Endothelial cell of umbilical vein (primary cell): ENCODE measurements at regions not wholly inside any gene's neighbourhood (a gene's known extent, or its start where the extent isn't known, plus 50 kb on each side); places are given as distances from the start of the nearest gene placed in this dataset.

Experiments
- BruUV-seq: library from RNA; stranded (reverse); fragments of 400-500 nt; replicated peaks from 2 replicates; lab custom pipeline; 2021; lab: Mats Ljungman, UMichigan
- CTCF ChIA-PET: fragments of 300-600, 350-600 bp; sonication (Branson Sonifier 250); formaldehyde crosslinking; loops from one replicate; lab custom pipeline; 2021; ENCODE audit warnings: antibody characterized with exemption, inconsistent platforms; lab: Charles Lee
- POLR2A ChIA-PET: fragments of 300-600, 350-600 bp; sonication (Branson Sonifier 250); formaldehyde crosslinking; loops from one replicate; lab custom pipeline; 2021; ENCODE audit warnings: antibody characterized with exemption, inconsistent platforms; lab: Charles Lee
- DNase-seq: peaks from one replicate; pipeline ENCODE4 v3.0.0-alpha.2; 2011; ENCODE audit warnings: low read depth, low spot score
- FAIRE-seq: peaks from 2 replicates; lab custom pipeline; 2011; peaks lifted over from hg19 to GRCh38; lab: Jason Lieb, UNC
- H2AFZ ChIP-seq: 2 replicates; pipeline ENCODE4 v1.6.0; 2012; ENCODE audit warnings: low read depth, low read length, control low read depth, inconsistent platforms
- H3K27ac ChIP-seq: 2 replicates; pipeline ENCODE4 v1.5.1; 2011; ENCODE audit warnings: low read depth, mild to moderate bottlenecking, control low read depth, low read length, moderate library complexity; ENCODE audit not compliant: insufficient read depth
- H3K27me3 ChIP-seq, 2 experiments: 2 replicates each; pipeline versions ENCODE4 v1.6.0 to v1.6.1; 2011; ENCODE audit warnings: low read length in 2 of 2, mixed read lengths in 1 of 2; ENCODE audit not compliant: control insufficient read depth in 2 of 2, insufficient read depth in 2 of 2
- H3K36me3 ChIP-seq, 2 experiments: 2 replicates in 1 of 2; 3 replicates in 1 of 2; pipeline ENCODE4 v1.5.1; 2011; ENCODE audit warnings: low read length in 2 of 2, mild to moderate bottlenecking in 1 of 2, moderate library complexity in 1 of 2; ENCODE audit not compliant: control insufficient read depth in 2 of 2, insufficient read depth in 2 of 2; ENCODE audit errors: extremely low read depth in 1 of 2
- H3K4me1 ChIP-seq: 3 replicates; pipeline ENCODE4 v1.5.1; 2011; ENCODE audit warnings: mild to moderate bottlenecking, low read length; ENCODE audit not compliant: control insufficient read depth, insufficient read depth; ENCODE audit errors: extremely low read depth
- H3K4me2 ChIP-seq: 2 replicates; pipeline ENCODE4 v1.6.1; 2011; ENCODE audit warnings: low read length, control low read depth, mixed read lengths; ENCODE audit not compliant: insufficient read depth
- H3K4me3 ChIP-seq, 3 experiments: fragments of 200-600 bp in 1 of 3; sonication (generic), shearing (Covaris generic) in 1 of 3; replicated peaks in 1 of 3; 2 replicates each; pipeline ENCODE4 v1.5.1; 2011 to 2016; ENCODE audit warnings: control low read depth in 3 of 3, low read length in 3 of 3, mild to moderate bottlenecking in 2 of 3, inconsistent platforms in 1 of 3, low read depth in 1 of 3, moderate library complexity in 1 of 3; ENCODE audit not compliant: insufficient read depth in 1 of 3
- H3K79me2 ChIP-seq: 2 replicates; pipeline ENCODE4 v1.6.0; 2012; ENCODE audit warnings: low read length, inconsistent platforms; ENCODE audit not compliant: control insufficient read depth, insufficient read depth
- H3K9ac ChIP-seq: replicated peaks from 2 replicates; pipeline ENCODE3; 2011; ENCODE audit warnings: low read length, control low read depth; ENCODE audit not compliant: insufficient read depth; ENCODE audit errors: extremely low read depth
- H3K9me1 ChIP-seq: replicated peaks from 3 replicates; pipeline ENCODE4 v1.6.0; 2011; ENCODE audit warnings: mild to moderate bottlenecking, low read length; ENCODE audit not compliant: control insufficient read depth, insufficient read depth; ENCODE audit errors: extremely low read depth
- H3K9me3 ChIP-seq: replicated peaks from 2 replicates; pipeline ENCODE4 v1.5.1; 2012; ENCODE audit warnings: low read length, inconsistent platforms; ENCODE audit not compliant: control insufficient read depth, insufficient read depth
- H4K20me1 ChIP-seq: replicated peaks from 2 replicates; pipeline ENCODE3; 2011; ENCODE audit warnings: mild to moderate bottlenecking, low read length; ENCODE audit not compliant: control insufficient read depth, insufficient read depth; ENCODE audit errors: extremely low read depth
- CTCF ChIP-seq, 2 donors: IDR thresholded peaks; 1 replicate in 1 of 2; 2 replicates in 1 of 2; pipeline ENCODE4 v1.5.1; 2011; ENCODE audit warnings: low read length in 2 of 2, mild to moderate bottlenecking in 2 of 2, moderate library complexity in 2 of 2, control low read depth in 1 of 2, inconsistent platforms in 1 of 2, low read depth in 1 of 2; ENCODE audit not compliant: insufficient read depth in 1 of 2; ENCODE audit errors: extremely low read depth in 1 of 2
- EZH2 ChIP-seq: IDR thresholded peaks from 2 replicates; pipeline ENCODE4 v1.6.1; 2012; ENCODE audit warnings: borderline replicate concordance, low read depth, mild to moderate bottlenecking, moderate library complexity, low read length, inconsistent platforms; ENCODE audit not compliant: severe bottlenecking
- FOS ChIP-seq: IDR thresholded peaks from 2 replicates; pipeline ENCODE4 v1.6.1; 2011; ENCODE audit warnings: mild to moderate bottlenecking, low read length, moderate library complexity, borderline replicate concordance; ENCODE audit not compliant: insufficient read depth
- GATA2 ChIP-seq: IDR thresholded peaks from 2 replicates; pipeline ENCODE4 v1.7.0; 2011; ENCODE audit warnings: low read depth, mild to moderate bottlenecking, moderate library complexity, mixed read lengths, low read length; ENCODE audit not compliant: insufficient read length, insufficient read depth
- JUN ChIP-seq: IDR thresholded peaks from 2 replicates; pipeline ENCODE4 v1.6.1; 2011; ENCODE audit warnings: borderline replicate concordance, low read depth; ENCODE audit not compliant: insufficient read length, insufficient read depth
- MAX ChIP-seq: IDR thresholded peaks from 2 replicates; pipeline ENCODE4 v1.6.1; 2011; ENCODE audit not compliant: insufficient read depth, insufficient read length
- MYC ChIP-seq: IDR thresholded peaks from one replicate; pipeline ENCODE4 v1.6.1; 2011; ENCODE audit warnings: mild to moderate bottlenecking, low read depth, low read length
- POLR2A ChIP-seq: IDR thresholded peaks from 2 replicates; pipeline ENCODE4 v1.6.1; 2012; ENCODE audit warnings: low read depth, mild to moderate bottlenecking, control low read depth, low read length
- POLR2AphosphoS5 ChIP-seq: IDR thresholded peaks from 2 replicates; pipeline ENCODE4 v1.6.1; 2012; ENCODE audit warnings: low read depth, mild to moderate bottlenecking, control low read depth, low read length, moderate library complexity; ENCODE audit not compliant: insufficient read depth
- dilution Hi-C: fragments of 300-500 bp; cut with MboI; formaldehyde crosslinking; loops from one replicate; pipeline ENCODE4 v1.15.0; 2019; ENCODE audit warnings: low sequenced_read_pairs; ENCODE audit not compliant: extremely low pct_ligation_motif_present
- intact Hi-C: fragments of 100-400 bp; cut with micrococcal nuclease; formaldehyde crosslinking; loops from one replicate; pipeline ENCODE4 v1.10.0; 2022

- intact Hi-C loops, result no loop called here
- DNase-seq (no peak), FAIRE-seq (no peak)
- Histone ChIP-seq H3K9ac (no peak overlapping the region), H3K27me3 (no peaks in the 10 kb centered on the region), H4K20me1 (no peaks in the 10 kb centered on the region), H3K4me1 (no peaks in the 10 kb centered on the region), H3K9me1 (no peaks in the 10 kb centered on the region), H3K4me2 (no peak overlapping the region), H2AFZ (no peak overlapping the region), H3K27ac (no peak overlapping the region), H3K9me3 (no peaks in the 10 kb centered on the region), H3K36me3 (no peaks in the 10 kb centered on the region), H3K4me3 (no peak overlapping the region), H3K79me2 (no peaks in the 10 kb centered on the region)
- TF ChIP-seq POLR2AphosphoS5 (no peak), MAX (no peak), GATA2 (no peak), POLR2A (no peak), JUN (no peak), EZH2 (no peak), FOS (no peak), CTCF (IDR thresholded peaks at IDR 0.05; ENCODE audit: extremely low read depth in 1 of 2, insufficient read depth in 1 of 2, low read depth in 1 of 2, low read length in 2 of 2) (no peak), MYC (no peak)
- BruUV-seq, result no TSS peak
- CTCF ChIA-PET, result no interaction called here
- dilution Hi-C loops, result no loop called here
- POLR2A ChIA-PET, result no interaction called here
Observed at GRCh38 chr2:208711598-208711997, 305.0 kb downstream of the PTH2R start.
